B cell (primary cell): ENCODE measurements at regions not wholly inside any gene's neighbourhood (a gene's known extent, or its start where the extent isn't known, plus 50 kb on each side); places are given as distances from the start of the nearest gene placed in this dataset.

Source experiments
- EZH2 ChIP-seq: IDR thresholded peaks from 2 replicates; pipeline ENCODE4 v1.6.1; 2012; ENCODE audit warnings: borderline replicate concordance, low read depth, mild to moderate bottlenecking, moderate library complexity, low read length; ENCODE audit not compliant: insufficient read depth, poor library complexity, severe bottlenecking
- TF ChIP-seq, protein P1 (sequence below): fragments of 200-600 bp; IDR thresholded peaks from one replicate; pipeline ENCODE4 v1.8.0; 2022; ENCODE audit warnings: antibody characterized with exemption, mild to moderate bottlenecking

DNA sequence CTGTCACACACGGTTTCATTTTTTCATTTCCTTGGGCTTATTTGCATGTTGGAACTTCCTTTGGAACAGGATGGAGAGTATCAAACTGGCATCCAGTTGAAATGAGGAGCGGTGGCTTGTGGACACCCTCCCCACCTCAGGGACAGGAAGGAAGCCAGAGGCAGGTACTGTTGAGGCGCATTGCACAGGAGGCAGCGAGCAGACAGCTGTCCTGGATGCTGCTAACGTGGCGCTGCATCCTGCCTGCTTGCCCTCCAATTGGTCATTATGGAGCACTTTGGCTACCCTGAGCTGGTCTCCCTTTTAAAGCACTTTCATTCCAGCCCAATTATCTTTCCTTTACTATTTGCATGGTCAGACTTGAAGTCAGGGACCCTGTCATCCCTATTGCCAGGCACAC is 80.7 kb upstream of the ITGA4 start:
- TF ChIP-seq, protein P1, sequence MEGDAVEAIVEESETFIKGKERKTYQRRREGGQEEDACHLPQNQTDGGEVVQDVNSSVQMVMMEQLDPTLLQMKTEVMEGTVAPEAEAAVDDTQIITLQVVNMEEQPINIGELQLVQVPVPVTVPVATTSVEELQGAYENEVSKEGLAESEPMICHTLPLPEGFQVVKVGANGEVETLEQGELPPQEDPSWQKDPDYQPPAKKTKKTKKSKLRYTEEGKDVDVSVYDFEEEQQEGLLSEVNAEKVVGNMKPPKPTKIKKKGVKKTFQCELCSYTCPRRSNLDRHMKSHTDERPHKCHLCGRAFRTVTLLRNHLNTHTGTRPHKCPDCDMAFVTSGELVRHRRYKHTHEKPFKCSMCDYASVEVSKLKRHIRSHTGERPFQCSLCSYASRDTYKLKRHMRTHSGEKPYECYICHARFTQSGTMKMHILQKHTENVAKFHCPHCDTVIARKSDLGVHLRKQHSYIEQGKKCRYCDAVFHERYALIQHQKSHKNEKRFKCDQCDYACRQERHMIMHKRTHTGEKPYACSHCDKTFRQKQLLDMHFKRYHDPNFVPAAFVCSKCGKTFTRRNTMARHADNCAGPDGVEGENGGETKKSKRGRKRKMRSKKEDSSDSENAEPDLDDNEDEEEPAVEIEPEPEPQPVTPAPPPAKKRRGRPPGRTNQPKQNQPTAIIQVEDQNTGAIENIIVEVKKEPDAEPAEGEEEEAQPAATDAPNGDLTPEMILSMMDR, result no peak
- no peak for TF ChIP-seq EZH2
